ENCODE measurements at regions not wholly inside any gene's neighbourhood (a gene's known extent, or its start where the extent isn't known, plus 50 kb on each side); places are given as distances from the start of the nearest gene placed in this dataset.
"Not testable (repeated sequence)": the region's sequence is repeated elsewhere in the genome, so short reads cannot be mapped to it uniquely, and the experiment has no call there.

- DNase-seq (ENCODE audit: low spot score), result no peak
Measured at GRCh38 chr20:29763821-29764511, 1493.5 kb upstream of the DEFB115 start.

GRCh38 chr20:29764922-29765610, 1492.4 kb upstream of the DEFB115 start:
- not testable (repeated sequence) for DNase-seq (ENCODE audit: low spot score)

DNA sequence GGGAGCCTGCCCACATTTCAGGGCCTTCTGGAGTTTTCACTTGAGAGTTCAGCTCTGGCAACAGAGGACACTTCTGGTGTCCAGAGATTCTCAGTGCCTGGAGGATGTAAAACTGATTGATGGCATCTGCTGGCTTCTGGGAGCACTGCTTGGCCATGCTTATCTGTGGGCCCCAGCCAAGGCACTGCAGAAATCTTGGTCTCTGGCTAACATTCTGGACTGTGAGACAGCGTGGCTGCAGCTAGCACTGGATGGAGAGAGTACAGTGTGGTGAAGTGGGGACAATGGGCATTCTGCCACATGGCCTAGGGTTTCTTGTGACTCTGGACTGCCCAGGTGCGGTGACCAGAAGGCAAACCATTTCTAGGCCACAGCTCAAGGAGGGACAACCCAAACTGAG, 1479.4 kb upstream of the DEFB115 start:
- DNase-seq (ENCODE audit: low spot score), result not testable (repeated sequence)

DNA sequence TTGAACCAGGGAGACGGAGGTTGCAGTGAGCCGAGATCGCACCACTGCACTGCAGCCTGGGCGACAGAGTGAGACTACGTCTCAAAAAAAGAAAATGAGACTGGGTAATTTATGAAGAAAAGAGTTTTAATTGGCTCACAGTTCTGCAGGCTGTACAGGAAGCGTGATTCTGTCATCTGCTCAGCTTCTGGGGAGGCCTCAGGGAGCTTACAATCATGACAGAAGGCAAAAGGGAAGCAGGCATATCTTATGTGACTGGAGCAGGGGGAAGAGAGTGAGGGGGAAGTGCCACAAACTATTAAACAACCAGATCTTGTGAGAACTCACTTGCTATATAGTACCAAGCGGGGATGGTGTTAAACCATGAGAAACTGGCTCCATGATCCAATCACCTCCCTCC, 1476.2 kb upstream of the DEFB115 start:
- not testable (repeated sequence) for DNase-seq (ENCODE audit: low spot score)

GRCh38 chr20:29781891-29782290, 1475.6 kb upstream of the DEFB115 start:
- not testable (repeated sequence) for DNase-seq (ENCODE audit: low spot score)

- not testable (repeated sequence) for DNase-seq (ENCODE audit: low spot score)
Measured at GRCh38 chr20:29787456-29787855, 1470.0 kb upstream of the DEFB115 start.

GRCh38 chr20:29790510-29790909, 1467.0 kb upstream of the DEFB115 start:
- DNase-seq (ENCODE audit: low spot score), result no peak

DNA sequence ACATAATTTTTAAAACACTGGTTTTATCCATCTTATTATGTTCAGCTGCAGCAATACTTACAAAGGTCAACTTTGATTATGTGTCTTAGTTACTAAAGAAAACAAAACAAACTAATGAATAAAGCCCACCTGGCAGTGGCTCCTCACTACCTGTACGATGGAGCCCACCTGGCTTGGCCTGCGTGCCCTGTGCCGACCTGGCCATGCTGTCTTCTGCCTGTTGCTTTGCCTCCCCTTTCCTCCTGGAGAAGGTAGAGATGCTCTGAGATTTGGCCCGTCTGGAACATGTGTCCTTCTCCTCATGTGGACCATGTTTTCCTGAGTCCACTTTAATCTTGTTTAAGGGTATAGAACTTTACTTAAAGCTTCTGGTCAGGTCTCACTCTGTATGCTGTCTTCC, 1426.0 kb upstream of the DEFB115 start:
- not testable (repeated sequence) for DNase-seq (ENCODE audit: low spot score)

- DNase-seq (ENCODE audit: low spot score), result not testable (repeated sequence)
Measured at GRCh38 chr20:29868014-29868413, 1389.5 kb upstream of the DEFB115 start.

DNA sequence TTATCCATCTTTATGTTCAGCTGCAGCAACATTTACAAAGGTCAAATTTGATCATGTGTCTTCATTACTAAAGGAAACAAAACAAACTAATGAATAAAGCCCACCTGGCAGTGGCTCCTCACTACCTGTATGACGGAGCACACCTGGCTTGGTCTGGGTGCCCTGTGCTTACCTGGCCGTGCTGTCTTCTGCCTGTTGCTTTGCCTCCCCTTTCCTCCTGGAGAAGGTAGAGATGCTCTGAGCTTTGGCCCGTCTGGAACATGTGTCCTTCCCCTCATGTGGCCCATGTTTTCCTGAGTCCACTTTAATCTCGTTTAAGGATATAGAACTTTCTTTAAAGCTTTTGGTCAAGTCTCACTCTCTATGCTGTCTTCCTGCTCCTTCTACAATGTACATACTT, 1388.8 kb upstream of the DEFB115 start:
- DNase-seq (ENCODE audit: low spot score), result not testable (repeated sequence)

DNA sequence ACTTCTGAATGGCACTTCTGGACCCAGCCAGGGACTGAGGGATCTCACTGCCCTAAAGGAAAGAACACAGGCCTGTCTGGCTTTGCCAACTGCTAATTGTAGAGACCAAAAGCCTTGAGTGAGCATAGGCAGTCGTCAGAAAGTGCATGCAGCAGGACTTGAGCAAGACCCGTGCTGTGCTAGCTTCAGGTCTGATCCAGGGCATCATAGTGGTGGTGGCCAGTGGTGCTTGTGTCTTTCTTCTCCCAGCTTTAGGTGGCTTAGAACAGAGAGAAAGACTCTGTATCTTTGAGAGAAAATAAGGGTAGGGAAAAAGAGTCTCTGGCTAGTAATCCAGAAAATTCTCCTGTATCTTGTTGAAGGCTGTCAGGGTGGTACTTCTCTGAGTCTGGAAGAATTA, 1385.6 kb upstream of the DEFB115 start:
- DNase-seq (ENCODE audit: low spot score), result not testable (repeated sequence)

DNA sequence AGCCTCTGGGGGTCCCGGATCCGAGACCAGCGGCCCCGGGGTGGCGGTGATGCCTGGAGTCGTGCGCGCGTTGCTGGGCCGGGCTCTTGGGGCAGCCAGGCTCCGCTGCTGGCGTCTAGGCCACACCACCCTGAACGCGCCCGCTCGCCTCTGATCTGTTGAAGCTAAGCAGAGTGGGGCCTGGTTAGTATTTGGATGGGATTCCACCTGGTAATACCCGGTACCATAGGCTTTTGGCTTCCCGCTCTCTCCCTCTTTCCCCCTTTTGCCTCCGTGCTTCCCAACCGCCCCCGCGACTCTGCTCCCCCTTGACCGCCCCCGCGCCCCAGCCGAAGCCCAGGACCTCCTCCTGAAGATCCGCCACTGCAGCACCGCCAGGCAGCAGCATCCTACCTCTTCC, 1383.5 kb upstream of the DEFB115 start:
- peak; percentile 28 for DNase-seq (ENCODE audit: low spot score)

- no peak for DNase-seq (ENCODE audit: low spot score)
Measured at GRCh38 chr20:29874476-29875202, 1382.8 kb upstream of the DEFB115 start.

GRCh38 chr20:29875321-29876083, 1382.0 kb upstream of the DEFB115 start:
- not testable (repeated sequence) for DNase-seq (ENCODE audit: low spot score)

DNA sequence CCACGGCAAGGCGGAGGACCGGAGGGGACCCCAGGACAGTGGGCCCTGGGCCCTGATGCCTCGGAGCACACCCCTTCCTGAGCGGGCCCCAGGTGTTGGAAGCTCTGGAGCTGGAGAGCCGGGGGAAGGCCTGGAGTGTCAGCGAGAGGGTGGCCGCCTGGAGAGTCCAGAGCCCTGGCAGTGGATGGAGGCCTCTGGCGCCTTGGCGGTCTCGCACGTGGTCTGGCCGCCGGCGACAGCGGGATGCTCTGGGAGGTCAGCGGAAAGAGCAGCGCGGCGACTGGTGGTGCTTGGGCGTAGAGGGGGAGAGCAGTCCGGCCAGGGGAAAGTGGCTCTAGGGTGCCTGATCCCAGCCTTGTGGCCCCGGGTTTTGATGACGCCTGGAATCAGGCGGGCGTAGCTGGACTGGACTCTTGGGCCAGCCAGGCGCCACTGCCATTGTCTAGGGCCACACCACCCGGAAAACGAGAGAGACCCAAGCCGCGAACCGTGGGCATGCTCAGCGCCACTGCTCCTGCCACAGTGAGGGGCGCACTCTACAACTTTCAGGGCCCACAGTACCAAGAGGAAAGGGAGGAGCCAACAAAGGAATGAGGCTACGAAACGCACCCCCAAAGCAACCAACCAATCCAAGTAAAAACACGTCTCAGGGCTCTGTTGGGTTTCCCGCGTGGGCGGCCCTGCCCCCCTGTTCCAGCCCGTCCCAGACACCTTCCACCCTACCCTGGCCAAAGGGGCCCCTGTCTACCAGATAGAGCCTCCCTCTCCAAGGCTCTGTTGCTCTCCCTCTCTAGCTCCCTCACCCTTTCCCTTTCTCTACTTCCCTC, 1381.2 kb upstream of the DEFB115 start:
- DNase-seq (ENCODE audit: low spot score), result not testable (repeated sequence)

DNA sequence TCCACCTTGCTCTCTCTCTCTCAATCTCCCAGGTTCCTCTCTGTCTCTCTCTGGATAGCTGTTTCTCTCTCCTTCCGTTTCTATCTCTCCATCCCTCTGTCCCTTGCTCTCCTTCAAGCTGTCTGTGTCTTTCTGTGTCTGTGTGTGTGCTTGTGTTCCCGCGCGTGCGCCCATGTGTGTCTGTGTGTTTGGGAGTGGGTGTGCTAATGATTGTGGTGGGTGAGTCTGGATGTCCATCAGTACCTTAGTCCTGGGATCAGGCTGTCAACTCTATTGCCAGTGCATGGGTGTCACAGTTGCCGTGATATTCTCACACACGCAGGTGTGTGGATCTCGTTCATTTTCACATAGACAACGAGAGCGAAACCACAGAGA, 1380.6 kb upstream of the DEFB115 start:
- no peak for DNase-seq (ENCODE audit: low spot score)

DNA sequence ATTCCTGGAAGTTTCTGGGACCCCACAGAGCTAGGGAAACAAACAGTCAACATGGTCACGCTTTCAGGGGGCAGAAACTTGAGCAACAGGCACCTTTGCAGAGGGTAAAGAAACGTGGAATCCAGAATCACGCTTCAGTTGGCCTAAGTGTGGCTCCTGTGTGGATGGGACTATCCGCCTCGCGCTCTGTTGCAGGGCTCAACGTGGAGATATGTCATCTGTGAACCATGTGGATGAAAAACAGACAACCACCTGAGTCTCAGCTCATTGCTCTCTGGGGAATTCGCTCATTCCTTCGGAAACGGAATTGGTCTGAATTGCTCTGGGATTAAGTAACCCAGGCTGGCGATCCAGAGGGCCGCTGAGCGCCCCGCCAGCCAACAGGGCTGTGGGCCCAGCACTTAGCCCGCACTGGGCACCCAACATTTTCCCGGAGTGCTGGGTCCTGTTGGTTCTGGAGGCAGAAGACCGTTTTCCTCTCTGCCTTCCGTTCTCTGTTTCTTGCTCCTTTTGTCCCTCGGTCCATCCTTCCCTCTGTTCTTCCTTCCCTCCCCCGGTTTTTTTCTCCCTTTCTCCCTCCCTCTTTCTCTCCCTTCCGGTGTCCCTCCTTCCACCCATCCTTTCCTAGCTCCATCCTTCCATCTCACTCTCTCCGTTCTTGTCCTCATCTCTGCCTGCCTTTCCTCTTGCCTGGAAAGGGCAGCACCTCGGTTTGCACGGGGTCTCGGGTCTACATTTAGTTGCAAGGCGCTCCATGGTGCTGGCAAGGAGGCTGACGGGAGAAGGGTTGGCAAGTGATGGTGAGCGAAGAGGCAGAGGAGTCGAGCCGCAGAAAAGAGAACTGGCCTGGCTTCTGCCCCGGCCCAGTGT, 1379.8 kb upstream of the DEFB115 start:
- not testable (repeated sequence) for DNase-seq (ENCODE audit: low spot score)

GRCh38 chr20:29878281-29878741, 1379.2 kb upstream of the DEFB115 start:
- DNase-seq (ENCODE audit: low spot score), result peak; percentile 49

GRCh38 chr20:29878777-29879442, 1378.6 kb upstream of the DEFB115 start:
- no peak for DNase-seq (ENCODE audit: low spot score)

- DNase-seq (ENCODE audit: low spot score), result not testable (repeated sequence)
Measured at GRCh38 chr20:29881107-29881506, 1376.4 kb upstream of the DEFB115 start.

All from iPS-NIHi11 (cell line).